Smooth muscle cell (in vitro differentiated cells): ENCODE measurements at regions not wholly inside any gene's neighbourhood (a gene's known extent, or its start where the extent isn't known, plus 50 kb on each side); places are given as distances from the start of the nearest gene placed in this dataset.

Experiments
- DNase-seq: peaks from one replicate; lab custom pipeline; 2025; ENCODE audit not compliant: unreplicated experiment; lab: John Stamatoyannopoulos, UW
- H2AFZ ChIP-seq: fragments of 200-600 bp; sonication (generic); 2 replicates; pipeline ENCODE4 v1.6.0; 2016; ENCODE audit warnings: antibody characterized with exemption, low read depth, mild to moderate bottlenecking
- H3F3A ChIP-seq: fragments of 200-600 bp; sonication (generic); 2 replicates; pipeline ENCODE4 v1.6.0; 2017; ENCODE audit warnings: antibody characterized with exemption, low read depth
- H3K27ac ChIP-seq: fragments of 200-600 bp; sonication (generic); 2 replicates; pipeline ENCODE4 v1.5.1; 2016; ENCODE audit warnings: low read depth, mild to moderate bottlenecking
- H3K27me3 ChIP-seq: fragments of 200-600 bp; sonication (generic); 2 replicates; pipeline ENCODE4 v1.6.1; 2016; ENCODE audit warnings: low read depth, mild to moderate bottlenecking
- H3K36me3 ChIP-seq: fragments of 200-600 bp; sonication (generic); 2 replicates; pipeline ENCODE4 v1.5.1; 2016; ENCODE audit warnings: low read depth
- H3K4me1 ChIP-seq: fragments of 200-600 bp; sonication (generic); 2 replicates; pipeline ENCODE4 v1.5.1; 2016; ENCODE audit warnings: low read depth
- H3K4me2 ChIP-seq: fragments of 200-600 bp; sonication (generic); 2 replicates; pipeline ENCODE4 v1.6.0; 2016; ENCODE audit warnings: mild to moderate bottlenecking
- H3K4me3 ChIP-seq: fragments of 200-600 bp; sonication (generic); 2 replicates; pipeline ENCODE4 v1.5.1; 2016; ENCODE audit warnings: mild to moderate bottlenecking
- H3K79me2 ChIP-seq: fragments of 200-600 bp; sonication (generic); 2 replicates; pipeline ENCODE4 v1.6.0; 2016; ENCODE audit warnings: low read depth, mild to moderate bottlenecking
- H3K9ac ChIP-seq: fragments of 200-600 bp; sonication (generic); 2 replicates; pipeline ENCODE4 v1.6.0; 2016; ENCODE audit warnings: low read depth
- H3K9me3 ChIP-seq: fragments of 200-600 bp; sonication (generic); replicated peaks from 2 replicates; pipeline ENCODE4 v1.5.1; 2016; ENCODE audit warnings: low read depth
- H4K20me1 ChIP-seq: fragments of 200-600 bp; sonication (generic); 2 replicates; pipeline ENCODE4 v1.6.0; 2016; ENCODE audit warnings: low read depth
- CTCF ChIP-seq: fragments of 200-600 bp; sonication (generic); IDR thresholded peaks from 2 replicates; pipeline ENCODE4 v1.5.1; 2017; ENCODE audit warnings: borderline replicate concordance, mild to moderate bottlenecking, antibody characterized with exemption; ENCODE audit not compliant: insufficient read depth, poor library complexity, severe bottlenecking
- WGBS: methylation state at CpG from one replicate; pipeline ENCODE4 v1.1.7; 2016; ENCODE audit warnings: low lambda C conversion rate; 5-methylcytosine and 5-hydroxymethylcytosine counted together

- no peak overlapping the region for H3K9ac ChIP-seq
- no peak overlapping the region for H3K27ac ChIP-seq
- H3K4me2 ChIP-seq = no peak overlapping the region
- 91% methylated on average over 2 of the region's 2 CpGs for WGBS
- no peaks in the 10 kb centered on the region for H3K9me3 ChIP-seq
- TF ChIP-seq CTCF = no peak
- H3K36me3 ChIP-seq = no peaks in the 10 kb centered on the region
- no peak overlapping the region for H3K4me3 ChIP-seq
- H2AFZ ChIP-seq = no peak overlapping the region
- no peaks in the 10 kb centered on the region for H4K20me1 ChIP-seq
- H3K4me1 ChIP-seq = no peaks in the 10 kb centered on the region
- H3K79me2 ChIP-seq = no peaks in the 10 kb centered on the region
- H3K27me3 ChIP-seq = no peaks in the 10 kb centered on the region
- DNase-seq = no peak
- H3F3A ChIP-seq = no peaks in the 10 kb centered on the region
These were observed 93.5 kb upstream of the NR3C1 start for GRCh38 chr5:143496943-143497342.

DNA sequence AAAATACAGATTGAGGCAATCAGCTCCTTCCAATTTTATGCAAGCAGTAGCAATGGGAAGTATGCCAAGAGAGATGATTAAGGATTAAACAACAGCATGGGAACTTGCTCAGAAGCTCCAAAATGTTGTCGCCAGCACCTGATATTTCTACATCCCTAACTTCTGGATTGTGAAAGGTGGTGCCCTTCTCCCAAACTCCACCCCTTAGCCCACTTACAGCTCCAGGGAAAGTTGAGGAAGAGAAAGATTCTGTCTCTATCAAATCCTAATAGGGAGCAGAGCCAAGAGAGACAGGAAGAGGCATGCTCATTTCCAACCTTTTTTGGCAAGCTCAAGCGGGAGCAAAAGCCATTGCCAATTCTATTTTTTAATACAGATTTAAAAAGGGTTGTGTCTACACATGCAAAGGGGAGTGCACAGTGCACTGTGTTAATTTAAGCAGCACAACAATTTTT lies 92.4 kb upstream of the NR3C1 start:
- Histone ChIP-seq H3K27me3 (no peaks in the 10 kb centered on the region), H3K4me1 (no peaks in the 10 kb centered on the region), H3K27ac (no peak overlapping the region), H3K4me2 (no peak overlapping the region), H3F3A (no peaks in the 10 kb centered on the region), H3K4me3 (no peak overlapping the region), H3K36me3 (no peaks in the 10 kb centered on the region), H3K79me2 (no peaks in the 10 kb centered on the region), H2AFZ (no peak overlapping the region), H4K20me1 (no peaks in the 10 kb centered on the region), H3K9me3 (no peaks in the 10 kb centered on the region), H3K9ac (no peak overlapping the region)
- no peak for TF ChIP-seq CTCF
- DNase-seq = no peak
- WGBS = 86% methylated on average over 2 of the region's 2 CpGs

- no peaks in the 10 kb centered on the region for H3K27me3 ChIP-seq
- DNase-seq = no peak
- no peaks in the 10 kb centered on the region for H3K79me2 ChIP-seq
- no peak overlapping the region for H3K4me2 ChIP-seq
- WGBS = 81% methylated on average over 2 of the region's 2 CpGs
- H3K27ac ChIP-seq = no peak overlapping the region
- H3K36me3 ChIP-seq = no peaks in the 10 kb centered on the region
- no peak overlapping the region for H3K4me3 ChIP-seq
- no peaks in the 10 kb centered on the region for H3K9me3 ChIP-seq
- H2AFZ ChIP-seq = no peak overlapping the region
- H3K9ac ChIP-seq = no peak overlapping the region
- H3K4me1 ChIP-seq = no peaks in the 10 kb centered on the region
- no peak for TF ChIP-seq CTCF
- no peaks in the 10 kb centered on the region for H4K20me1 ChIP-seq
- no peaks in the 10 kb centered on the region for H3F3A ChIP-seq
These were observed 91.6 kb upstream of the NR3C1 start for GRCh38 chr5:143495110-143495509.

DNA sequence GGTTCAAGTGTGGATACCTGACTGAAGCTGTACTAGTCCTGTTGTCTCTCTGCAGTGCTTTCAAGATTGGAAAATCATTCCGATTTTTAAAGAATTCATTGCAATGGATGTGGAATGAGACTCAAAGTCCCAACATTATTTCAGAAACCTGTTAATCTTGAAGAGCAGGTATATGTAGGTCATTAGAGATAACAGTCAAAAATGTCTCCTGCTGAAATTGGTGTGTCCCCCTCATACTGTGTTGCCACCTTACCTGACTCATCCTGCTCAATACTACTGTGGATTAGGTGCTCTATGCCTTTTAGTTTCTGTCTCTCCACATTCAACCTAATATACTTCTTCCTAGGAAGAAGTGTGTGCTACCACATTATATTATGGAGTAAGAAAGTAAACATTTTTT lies 91.1 kb upstream of the NR3C1 start:
- TF ChIP-seq CTCF = no peak

More for the DNA sequence above, 91.1 kb upstream of the NR3C1 start:
- no peaks in the 10 kb centered on the region for H3K79me2 ChIP-seq
- H3K27ac ChIP-seq = no peak overlapping the region
- no peaks in the 10 kb centered on the region for H3K4me1 ChIP-seq
- H3K27me3 ChIP-seq = no peaks in the 10 kb centered on the region
- no peaks in the 10 kb centered on the region for H4K20me1 ChIP-seq
- no peak for DNase-seq
- H3K4me2 ChIP-seq = no peak overlapping the region
- H3F3A ChIP-seq = no peaks in the 10 kb centered on the region
- no peak overlapping the region for H2AFZ ChIP-seq
- WGBS = 94% methylated on average over 1 of the region's 1 CpG
- H3K9me3 ChIP-seq = no peaks in the 10 kb centered on the region
- H3K9ac ChIP-seq = no peak overlapping the region
- no peak overlapping the region for H3K4me3 ChIP-seq
- H3K36me3 ChIP-seq = no peaks in the 10 kb centered on the region
